ENCODE measurements at regions not wholly inside any gene's neighbourhood (a gene's known extent, or its start where the extent isn't known, plus 50 kb on each side); places are given as distances from the start of the nearest gene placed in this dataset.

DNA sequence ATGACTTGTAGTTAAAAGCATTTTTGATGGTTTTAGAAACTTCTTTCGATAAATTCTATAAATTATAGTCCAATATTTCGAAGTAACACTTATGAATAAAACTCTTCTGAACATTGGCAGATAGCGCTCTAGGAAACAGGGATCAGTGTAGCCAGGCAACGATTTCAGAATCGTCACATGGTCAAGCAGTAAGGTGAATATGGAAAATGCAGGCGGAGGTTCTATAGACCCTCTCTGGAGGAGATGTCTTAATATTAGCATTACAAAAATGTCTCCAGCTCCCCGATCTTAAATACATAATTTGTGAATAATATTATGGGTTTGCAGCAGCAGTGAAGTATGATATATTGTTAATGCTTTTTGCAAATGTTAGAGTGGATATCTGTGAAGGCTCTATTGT lies 310.3 kb downstream of the SS18 start:
- Histone ChIP-seq H2BK120ac (ENCODE audit: low read depth, low read length) (no peak overlapping the region), H3K18ac (ENCODE audit: low read depth, low read length) (no peak overlapping the region), H3K4ac (ENCODE audit: low read depth, low read length) (no peak overlapping the region), H3K9me3 (ENCODE audit: control insufficient read depth, insufficient read depth, low read length) (no peaks in the 10 kb centered on the region), H2AFZ (replicated peaks; ENCODE audit: low read length, poor library complexity) (no peak overlapping the region), H2BK20ac (ENCODE audit: low read depth, low read length) (no peak overlapping the region), H3K4me2 (ENCODE audit: low read depth, low read length) (no peak overlapping the region), H3K9me1 (ENCODE audit: insufficient read depth, low read length) (no peaks in the 10 kb centered on the region), H2BK15ac (ENCODE audit: low read depth, low read length) (no peak overlapping the region), H4K91ac (ENCODE audit: insufficient read depth, low read depth, low read length) (no peak overlapping the region), H4K5ac (ENCODE audit: low read depth, low read length) (no peak overlapping the region), H3K9ac (ENCODE audit: low read depth, low read length) (no peak overlapping the region), H2AK9ac (replicated peaks; ENCODE audit: low read depth, low read length, poor library complexity) (no peak overlapping the region), H4K8ac (ENCODE audit: low read depth in 2 of 2, low read length in 2 of 2) (no peak overlapping the region), H3K56ac (ENCODE audit: extremely low read depth, insufficient read depth, low read length) (no peak overlapping the region), H3K27ac (ENCODE audit: insufficient read depth, low read length) (no peak overlapping the region), H2AK5ac (ENCODE audit: low read depth, low read length) (no peak overlapping the region), H3K23ac (ENCODE audit: low read depth, low read length) (no peak overlapping the region), H3K4me3 (ENCODE audit: insufficient read depth, low read depth, low read length) (no peak overlapping the region), H3K79me1 (ENCODE audit: low read depth in 1 of 2, low read length in 2 of 2) (no peaks in the 10 kb centered on the region), H3K27me3 (ENCODE audit: control insufficient read depth, insufficient read depth, low read length) (peaks cover 2% of the 10 kb centered on the region; the same call in 1 of the 2 replicates), H4K20me1 (ENCODE audit: insufficient read depth, low read length) (no peaks in the 10 kb centered on the region), H3K14ac (replicated peaks; ENCODE audit: low read depth, low read length) (no peak overlapping the region), H3K36me3 (ENCODE audit: control insufficient read depth, insufficient read depth, low read length) (no peaks in the 10 kb centered on the region), H3K4me1 (ENCODE audit: control insufficient read depth, insufficient read depth, low read length) (no peaks in the 10 kb centered on the region), H2BK5ac (ENCODE audit: low read depth, low read length, poor library complexity, severe bottlenecking) (no peak overlapping the region)
- BruUV-seq (replicated peaks) = no TSS peak
- ATAC-seq (ENCODE audit: low read depth) (no peak), DNase-seq (no peak)
- WGBS, 2 experiments (ENCODE audit: extremely low coverage in 2 of 2, insufficient read length in 1 of 2) = no CpG with 5 or more reads among the region's 7 CpGs
- ChIA-PET POLR2A (ENCODE audit: unreplicated experiment) (no interaction called here), CTCF (no interaction called here)
- no peak for TF ChIP-seq NFE2L2 (IDR thresholded peaks at IDR 0.05; ENCODE audit: low read depth, low read length)
- TF ChIP-seq CHD1 (IDR thresholded peaks at IDR 0.05; ENCODE audit: low read depth, low read length) = no peak
- TF ChIP-seq MAZ (IDR thresholded peaks at IDR 0.05; ENCODE audit: borderline replicate concordance, low read depth, low read length) = no peak
- no peak for TF ChIP-seq POLR2A (IDR thresholded peaks at IDR 0.05; ENCODE audit: low read depth, low read length)
- TF ChIP-seq MAFK (IDR thresholded peaks at IDR 0.05; ENCODE audit: low read depth, low read length) = no peak
- dilution Hi-C loops (cut with HindIII; ENCODE audit: low sequenced_read_pairs, unreplicated experiment) = no loop called here
- in situ Hi-C loops (cut with MboI; ENCODE audit: low sequenced_read_pairs) = no loop called here
- intact Hi-C loops (cut with micrococcal nuclease) = no loop called here

Data from IMR-90 (cell line).